Brain microvascular endothelial cell (primary cell): ENCODE measurements at regions not wholly inside any gene's neighbourhood (a gene's known extent, or its start where the extent isn't known, plus 50 kb on each side); places are given as distances from the start of the nearest gene placed in this dataset.

Experiments
- DNase-seq: peaks from one replicate; pipeline ENCODE4 v3.0.0-alpha.2; 2020
- H3K27ac ChIP-seq: fragments of 250-450 bp; sonication (Bioruptor Pico); 2 replicates; pipeline ENCODE4 v1.5.1; 2020; ENCODE audit warnings: mild to moderate bottlenecking, moderate library complexity
- H3K27me3 ChIP-seq: fragments of 250-450 bp; sonication (Bioruptor Pico); replicated peaks from 2 replicates; pipeline ENCODE4 v1.5.1; 2020; ENCODE audit warnings: mild to moderate bottlenecking
- H3K36me3 ChIP-seq: fragments of 250-450 bp; sonication (Bioruptor Pico); replicated peaks from 2 replicates; pipeline ENCODE4 v1.5.1; 2020; ENCODE audit warnings: mild to moderate bottlenecking
- H3K4me3 ChIP-seq: 2 replicates; pipeline ENCODE4 v1.5.1; 2011; ENCODE audit warnings: low read depth, mild to moderate bottlenecking, control low read depth, low read length, moderate library complexity
- CTCF ChIP-seq: IDR thresholded peaks from 2 replicates; pipeline ENCODE4 v1.5.1; 2011; ENCODE audit warnings: low read depth, mild to moderate bottlenecking, moderate library complexity, low read length, control low read depth, inconsistent platforms; ENCODE audit errors: missing control alignments
- in situ Hi-C: cut with HindIII; loops from 2 replicates; pipeline ENCODE4 v1.10.0; 2017; ENCODE audit warnings: low sequenced_read_pairs, low pct_ligation_motif_present

GRCh38 chr3:168271932-168272331, 176.2 kb upstream of the GOLIM4 start:
- H3K36me3 ChIP-seq, result no peaks in the 10 kb centered on the region

GRCh38 chr3:168269001-168269400, 173.3 kb upstream of the GOLIM4 start:
- in situ Hi-C loops, result no loop called here
- no peak for TF ChIP-seq CTCF
- Histone ChIP-seq H3K27ac (no peak overlapping the region), H3K27me3 (no peaks in the 10 kb centered on the region), H3K36me3 (no peaks in the 10 kb centered on the region), H3K4me3 (no peak overlapping the region)
- no peak for DNase-seq

More at GRCh38 chr3:168271932-168272331, 176.2 kb upstream of the GOLIM4 start:
- DNase-seq, result no peak
- TF ChIP-seq CTCF, result no peak
- in situ Hi-C loops, result no loop called here
- no peak overlapping the region for H3K27ac ChIP-seq
- H3K27me3 ChIP-seq, result no peaks in the 10 kb centered on the region
- H3K4me3 ChIP-seq, result no peak overlapping the region

GRCh38 chr3:168267179-168267578, 171.5 kb upstream of the GOLIM4 start:
- Histone ChIP-seq H3K27ac (no peak overlapping the region), H3K36me3 (no peaks in the 10 kb centered on the region), H3K4me3 (no peak overlapping the region), H3K27me3 (no peaks in the 10 kb centered on the region)
- no peak for DNase-seq
- TF ChIP-seq CTCF, result no peak
- in situ Hi-C loops, result no loop called here

GRCh38 chr3:168266335-168266734, 170.6 kb upstream of the GOLIM4 start:
- H3K27ac ChIP-seq, result no peak overlapping the region
- no peak overlapping the region for H3K4me3 ChIP-seq
- DNase-seq, result no peak
- H3K36me3 ChIP-seq, result no peaks in the 10 kb centered on the region
- no peak for TF ChIP-seq CTCF
- in situ Hi-C loops, result no loop called here
- no peaks in the 10 kb centered on the region for H3K27me3 ChIP-seq

- in situ Hi-C loops, result no loop called here
- Histone ChIP-seq H3K36me3 (no peaks in the 10 kb centered on the region), H3K27me3 (no peaks in the 10 kb centered on the region), H3K4me3 (no peak overlapping the region), H3K27ac (no peak overlapping the region)
- TF ChIP-seq CTCF, result no peak
- no peak for DNase-seq
Measured at GRCh38 chr3:168262887-168263286, 167.2 kb upstream of the GOLIM4 start.

- TF ChIP-seq CTCF, result no peak
- Histone ChIP-seq H3K4me3 (no peak overlapping the region), H3K36me3 (no peaks in the 10 kb centered on the region), H3K27ac (no peak overlapping the region), H3K27me3 (no peaks in the 10 kb centered on the region)
- DNase-seq, result no peak
- in situ Hi-C loops, result no loop called here
Measured at GRCh38 chr3:168260859-168261258, 165.1 kb upstream of the GOLIM4 start.
